ENCODE measurements at regions not wholly inside any gene's neighbourhood (a gene's known extent, or its start where the extent isn't known, plus 50 kb on each side); places are given as distances from the start of the nearest gene placed in this dataset.

- DNase-seq, result no peak
Observed at GRCh38 chr4:32192991-32193390, 1472.8 kb downstream of the PCDH7 start.

GRCh38 chr4:32196950-32197688 is 1477.0 kb downstream of the PCDH7 start:
- DNase-seq, result no peak

DNA sequence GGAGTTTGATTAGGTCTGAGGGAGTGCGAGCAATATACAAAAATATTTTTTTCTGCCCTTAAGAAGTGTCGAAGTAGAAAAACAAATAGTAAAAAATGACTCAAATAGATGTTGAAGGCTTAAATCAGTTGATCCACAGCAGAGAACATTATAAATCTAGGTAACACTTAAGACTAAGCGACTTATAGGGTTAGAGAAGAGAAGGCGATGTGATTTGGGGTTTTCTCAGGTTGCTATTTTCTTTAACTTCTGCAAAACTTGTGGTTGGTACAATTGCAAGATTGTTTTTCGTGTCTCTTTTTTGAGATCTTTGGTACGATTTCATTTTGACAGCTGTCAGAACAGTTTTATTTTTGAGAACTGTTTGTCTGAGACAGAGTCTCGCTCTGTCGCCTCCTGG is 1479.5 kb downstream of the PCDH7 start:
- DNase-seq, result no peak

GRCh38 chr4:32203340-32203739 is 1483.2 kb downstream of the PCDH7 start:
- DNase-seq, result no peak

- DNase-seq, result no peak
Observed at GRCh38 chr4:32206756-32207155, 1486.6 kb downstream of the PCDH7 start.

GRCh38 chr4:32207456-32207855 is 1487.3 kb downstream of the PCDH7 start:
- no peak for DNase-seq

DNA sequence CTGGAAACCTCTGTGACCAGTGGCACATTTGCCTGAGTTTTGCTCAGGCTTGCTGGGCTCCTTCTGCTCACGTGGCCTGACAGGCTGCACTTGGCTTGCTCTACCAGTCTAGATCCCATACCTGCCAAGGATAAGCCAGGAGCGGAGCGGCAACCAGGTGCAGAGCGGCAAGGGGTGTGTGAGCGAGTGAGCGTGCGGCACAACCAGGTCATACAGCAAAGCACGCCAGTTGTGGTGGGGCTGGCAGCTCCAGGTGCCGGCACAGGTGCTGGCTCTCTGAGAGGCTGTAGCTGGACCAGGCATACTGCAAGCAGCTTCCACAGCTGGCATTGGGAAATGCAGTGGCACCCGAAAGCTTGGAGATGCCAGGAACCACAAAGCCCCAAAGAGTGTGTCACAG is 1495.1 kb downstream of the PCDH7 start:
- DNase-seq, result no peak

DNA sequence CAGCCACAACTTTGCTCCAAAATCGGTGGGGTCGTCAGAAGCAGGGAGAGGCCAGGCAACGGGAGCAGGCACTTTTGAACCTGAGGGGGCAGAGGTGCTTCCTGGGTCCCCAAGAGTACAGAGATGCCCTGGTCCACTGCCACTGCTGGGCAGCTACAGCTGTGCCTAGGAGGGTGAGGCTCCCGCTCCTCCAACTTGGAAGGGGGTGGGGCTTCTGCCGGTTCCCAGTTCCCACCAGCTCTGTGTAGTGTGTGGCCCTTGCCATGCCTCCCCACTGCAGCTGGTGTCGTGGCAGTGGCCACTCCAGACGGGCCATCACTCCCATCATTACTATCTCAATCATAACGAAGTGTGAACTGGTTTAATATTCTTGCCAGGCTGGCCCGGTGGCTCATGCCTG is 1496.3 kb downstream of the PCDH7 start:
- no peak for DNase-seq

DNA sequence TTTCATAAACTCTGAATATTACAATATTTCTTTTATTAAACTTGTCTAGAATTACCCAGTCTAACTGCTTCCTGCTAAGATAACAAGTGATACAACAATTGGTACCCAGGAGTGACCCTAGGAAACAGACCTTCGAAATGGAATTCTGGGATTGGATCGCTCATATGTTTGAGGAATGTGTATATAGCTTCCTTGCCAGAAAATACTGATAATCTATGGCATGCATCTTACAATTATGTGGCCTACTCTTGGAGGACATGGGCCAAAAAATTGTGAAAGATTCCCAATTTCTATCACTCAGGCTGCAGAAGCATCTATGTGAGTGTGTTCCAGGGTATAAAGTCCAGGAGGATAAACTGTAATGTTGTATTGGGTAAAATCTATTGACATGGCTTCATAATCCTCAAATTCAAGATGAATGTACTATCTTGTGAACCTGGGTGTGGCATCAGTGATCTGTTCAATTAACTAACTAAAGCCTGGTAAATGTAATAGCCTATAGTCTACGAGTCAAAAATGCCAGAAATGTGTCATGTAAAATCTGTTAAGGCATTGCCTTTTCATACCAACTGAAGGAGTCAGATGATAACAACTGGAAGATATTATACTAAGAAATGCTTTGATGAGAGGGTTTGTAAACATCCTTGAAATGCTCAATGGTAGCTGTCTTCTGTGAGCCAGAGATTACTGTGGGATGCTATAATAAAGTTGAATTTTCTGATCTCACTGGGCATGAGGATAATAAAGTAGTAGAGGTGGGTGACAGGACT is 1499.3 kb downstream of the PCDH7 start:
- no peak for DNase-seq

GRCh38 chr4:32226204-32226603 is 1506.0 kb downstream of the PCDH7 start:
- no peak for DNase-seq

DNA sequence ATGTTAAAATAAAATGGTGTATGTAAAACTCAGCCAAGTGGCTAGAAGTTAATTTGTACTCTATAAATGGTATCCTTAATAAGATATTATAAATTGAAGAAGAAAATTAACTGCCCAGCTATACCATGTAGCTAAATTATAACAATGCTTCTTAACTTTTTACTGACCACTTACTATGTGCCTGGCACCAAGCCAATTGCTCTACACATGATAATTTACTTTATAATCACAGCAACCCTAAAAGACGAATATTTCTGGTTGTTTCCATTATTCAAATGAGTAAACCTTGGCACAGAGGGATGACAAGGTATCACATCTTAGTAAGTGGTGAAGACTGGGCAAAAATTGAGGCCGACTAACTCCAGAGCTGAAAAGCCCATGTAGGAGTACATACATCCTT is 1506.6 kb downstream of the PCDH7 start:
- DNase-seq, result no peak

DNA sequence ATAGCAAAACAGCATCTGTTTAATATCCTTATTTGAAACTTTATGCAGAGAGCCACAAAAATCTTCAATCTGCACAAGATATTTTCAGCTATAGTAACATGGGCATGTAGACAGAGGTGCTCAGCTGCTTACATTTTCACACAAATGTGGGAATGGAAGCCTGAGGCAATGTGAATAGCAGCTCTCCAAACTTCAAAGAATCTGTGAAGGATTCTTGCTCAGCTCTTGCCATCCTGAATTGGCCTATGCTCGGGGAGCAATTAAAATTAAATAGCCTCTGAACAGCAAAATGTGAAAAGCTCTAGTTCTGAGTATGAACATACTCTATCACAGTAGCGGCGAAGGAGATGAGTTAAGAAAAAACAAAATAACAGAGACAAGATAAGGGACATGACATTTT is 1523.8 kb downstream of the PCDH7 start:
- no peak for DNase-seq

GRCh38 chr4:32249040-32249439 is 1528.9 kb downstream of the PCDH7 start:
- no peak for DNase-seq

GRCh38 chr4:32251126-32251525 is 1531.0 kb downstream of the PCDH7 start:
- DNase-seq, result no peak

GRCh38 chr4:32251926-32252325 is 1531.8 kb downstream of the PCDH7 start:
- no peak for DNase-seq

- no peak for DNase-seq
Observed at GRCh38 chr4:32254216-32254615, 1534.0 kb downstream of the PCDH7 start.

GRCh38 chr4:32258986-32259385 is 1538.8 kb downstream of the PCDH7 start:
- no peak for DNase-seq

- DNase-seq, result no peak
Observed at GRCh38 chr4:32261196-32261595, 1541.0 kb downstream of the PCDH7 start.

DNA sequence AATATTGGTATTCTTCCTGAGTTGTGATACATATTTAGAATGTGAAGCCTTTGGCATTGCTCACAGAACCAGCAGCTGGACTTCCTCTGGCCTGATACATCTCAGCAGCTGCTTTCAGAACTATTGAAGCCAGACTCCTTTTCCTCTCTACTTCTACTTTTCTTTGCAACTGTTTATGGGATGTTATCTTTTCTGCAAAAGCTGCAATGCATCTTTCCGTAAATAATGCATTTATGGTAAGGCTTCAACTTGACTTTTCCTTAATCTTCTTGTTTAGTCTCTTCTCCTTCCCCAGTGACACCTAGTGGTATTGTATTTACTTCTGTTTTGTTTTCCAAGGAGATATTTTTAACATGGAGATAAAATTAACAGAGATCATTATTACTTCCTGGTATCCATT is 1548.7 kb downstream of the PCDH7 start:
- no peak for DNase-seq

DNA sequence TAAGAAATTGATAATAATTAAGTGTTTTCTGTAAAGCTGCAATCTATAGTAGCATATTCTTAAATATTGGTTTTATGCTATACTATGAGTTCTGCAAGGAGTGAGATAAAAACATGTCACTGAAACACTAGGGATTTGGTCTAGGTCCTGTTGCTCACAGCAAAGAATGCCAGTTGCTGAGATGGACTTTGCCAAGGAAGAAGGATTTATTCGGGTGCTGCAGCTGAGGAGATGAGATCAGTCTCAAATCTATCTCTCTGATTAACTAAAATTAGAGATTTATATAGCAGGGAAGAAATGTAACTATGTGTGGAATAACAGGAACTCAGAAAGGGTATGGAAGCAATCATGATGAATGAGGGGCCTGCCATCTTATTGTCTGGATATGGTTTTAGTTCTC is 1569.9 kb downstream of the PCDH7 start:
- no peak for DNase-seq

- DNase-seq, result no peak
Observed at GRCh38 chr4:32318926-32319325, 1598.8 kb downstream of the PCDH7 start.

DNA sequence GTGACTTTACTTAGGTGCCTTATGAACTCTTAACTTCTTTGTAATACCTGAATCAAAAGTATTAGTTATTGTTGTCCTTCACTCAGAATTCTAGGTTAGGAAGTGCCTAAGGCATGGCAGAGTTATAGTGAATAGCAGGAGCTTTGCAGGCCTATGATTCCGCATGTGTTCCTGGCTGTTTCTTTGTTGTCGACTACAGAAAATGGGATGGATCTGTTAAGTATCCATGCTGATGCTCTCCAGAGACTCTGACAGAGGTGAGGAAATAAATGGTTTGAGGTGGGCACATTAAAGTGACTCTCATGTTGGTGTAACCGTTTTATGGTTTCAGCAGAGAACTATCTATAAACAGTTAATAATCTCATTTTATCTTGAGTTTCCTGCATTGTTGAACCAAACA is 1601.3 kb downstream of the PCDH7 start:
- no peak for DNase-seq

GRCh38 chr4:32334759-32335158 is 1614.6 kb downstream of the PCDH7 start:
- DNase-seq, result no peak

DNA sequence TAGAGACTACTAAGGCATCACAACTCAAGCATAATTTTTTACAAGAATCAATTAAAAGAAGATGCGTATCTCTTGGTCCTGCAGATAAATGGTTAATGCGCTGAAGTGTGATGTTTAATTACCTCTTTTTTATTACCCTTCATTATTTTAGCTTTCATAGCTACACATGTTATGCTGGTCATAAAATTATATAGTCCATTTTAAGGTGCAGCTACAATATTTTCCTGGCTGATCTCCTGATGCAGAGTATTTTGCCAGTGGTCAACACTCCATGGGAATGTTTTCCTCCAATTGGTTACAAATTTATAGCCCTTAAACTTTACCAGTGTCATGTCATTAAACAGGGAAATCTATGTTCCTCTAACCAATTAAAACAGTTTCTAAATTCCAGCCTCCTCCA is 1617.2 kb downstream of the PCDH7 start:
- no peak for DNase-seq

GRCh38 chr4:32340591-32340990 is 1620.4 kb downstream of the PCDH7 start:
- DNase-seq, result no peak

Data from NCI-H187 treated with DMSO at 0.1 percent for 48 hours (cell line).